Activated T-helper 1 cell treated with Interleukin-2 at 50 U/mL for 16 hours (primary cell): ENCODE measurements at regions not wholly inside any gene's neighbourhood (a gene's known extent, or its start where the extent isn't known, plus 50 kb on each side); places are given as distances from the start of the nearest gene placed in this dataset.
"Not testable (repeated sequence)": the region's sequence is repeated elsewhere in the genome, so short reads cannot be mapped to it uniquely, and the experiment has no call there.

Source experiments
- DNase-seq: peaks from one replicate; pipeline ENCODE4 v3.0.0-alpha.2; 2020; ENCODE audit warnings: low read depth

GRCh38 chr12:131391399-131391798 lies 319.5 kb upstream of the SFSWAP start:
- no peak for DNase-seq

DNA sequence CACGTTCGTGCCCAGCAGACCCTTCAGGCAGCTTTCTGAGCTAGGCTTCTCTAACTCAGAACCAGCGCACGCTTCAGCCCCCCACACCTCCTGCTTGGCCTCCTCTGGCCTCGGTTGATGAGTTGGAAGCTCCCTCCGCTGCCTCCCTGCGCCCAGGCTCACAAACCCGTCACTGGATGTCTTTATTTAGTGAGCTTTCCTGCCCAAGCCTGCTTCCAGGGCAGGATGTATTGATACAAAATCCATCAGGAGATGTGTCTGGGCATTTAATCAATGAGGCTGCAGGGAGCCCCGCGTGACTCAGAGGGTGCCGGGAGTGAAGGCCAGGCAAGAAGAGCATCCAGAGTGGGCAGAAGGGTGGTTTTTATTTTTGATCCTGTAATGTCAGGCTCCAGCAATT lies 316.1 kb upstream of the SFSWAP start:
- not testable (repeated sequence) for DNase-seq

DNA sequence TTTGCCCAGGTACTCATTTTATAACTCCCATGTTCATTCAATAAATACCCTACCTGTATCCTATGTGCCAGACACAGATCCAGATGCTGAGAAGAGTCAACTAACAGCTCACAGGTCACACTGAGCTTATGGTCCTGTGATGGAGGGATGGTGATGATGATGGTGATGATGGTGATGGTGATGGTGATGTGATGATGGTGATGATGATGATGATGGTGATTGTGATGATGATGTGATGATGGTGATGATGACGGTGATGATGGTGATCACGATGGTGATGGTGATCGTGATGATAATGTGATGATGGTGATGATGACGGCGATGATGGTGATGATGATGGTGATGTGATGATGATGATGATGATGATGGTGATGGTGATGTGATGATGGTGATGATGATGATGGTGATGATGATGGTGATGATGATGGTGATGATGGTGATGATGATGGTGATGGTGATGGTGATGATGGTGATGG lies 315.6 kb upstream of the SFSWAP start:
- not testable (repeated sequence) for DNase-seq

GRCh38 chr12:131395971-131396573 lies 314.8 kb upstream of the SFSWAP start:
- DNase-seq = no peak

DNA sequence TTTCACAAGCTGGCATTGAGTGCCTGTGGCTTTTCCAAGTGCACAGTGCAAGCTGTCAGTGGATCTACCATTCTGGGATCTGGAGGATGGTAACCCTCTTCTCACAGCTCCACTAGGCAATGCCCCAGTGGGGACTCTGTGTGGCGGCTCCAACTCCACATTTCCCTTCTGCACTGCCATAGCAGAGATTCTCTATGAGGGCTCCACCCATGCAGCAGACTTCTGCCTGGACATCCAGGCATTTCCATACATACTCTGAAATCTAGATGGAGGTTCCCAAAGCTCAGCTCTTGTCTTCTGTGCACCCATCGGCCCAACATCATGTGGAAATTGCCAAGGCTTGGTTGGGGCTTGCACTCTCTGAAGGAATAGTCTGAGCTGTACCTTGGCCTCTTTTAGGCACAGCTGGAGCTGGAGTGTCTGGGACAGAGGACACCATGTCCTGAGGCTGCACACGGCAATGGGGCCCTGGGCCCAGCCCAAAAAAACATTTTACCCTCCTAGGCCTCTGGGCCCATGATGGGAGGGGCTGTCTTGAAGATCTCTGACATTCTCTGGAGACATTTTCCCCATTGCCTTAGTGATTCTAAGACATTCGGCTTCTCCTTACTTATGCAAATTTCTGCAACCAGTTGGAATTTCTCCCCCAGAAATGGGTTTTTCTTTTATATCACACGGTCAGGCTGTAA lies 313.3 kb upstream of the SFSWAP start:
- DNase-seq = no peak

GRCh38 chr12:131399000-131399399 lies 311.9 kb upstream of the SFSWAP start:
- no peak for DNase-seq

DNA sequence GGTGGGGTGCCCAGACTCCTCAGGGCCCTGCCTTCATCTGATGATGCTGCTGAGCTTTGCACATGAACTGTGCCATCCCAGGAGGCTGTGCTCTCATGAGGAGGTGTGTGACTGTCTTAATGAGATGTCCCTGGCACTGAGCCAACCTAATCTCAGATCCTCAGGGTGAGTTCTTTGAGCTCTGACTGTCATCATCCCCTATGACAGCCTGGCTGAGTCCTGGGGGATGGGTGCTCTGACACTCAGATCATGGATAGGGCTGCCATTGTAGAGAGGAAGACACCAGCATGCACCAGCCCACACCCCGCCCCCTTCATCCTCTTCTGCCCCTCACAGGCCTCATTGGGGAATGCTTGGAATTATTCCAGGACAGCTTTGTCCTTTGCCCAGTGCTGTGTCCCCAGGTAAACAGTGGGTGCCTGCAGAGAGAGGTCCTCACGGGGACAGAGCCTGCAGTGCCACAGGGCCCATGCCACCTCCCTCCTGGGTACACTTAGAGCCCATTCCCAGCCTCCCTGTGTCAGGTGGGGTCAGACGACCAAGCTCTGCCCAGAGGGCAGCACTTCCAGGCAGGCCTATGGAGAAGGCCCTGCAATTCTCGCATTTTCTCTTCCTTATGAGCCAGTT lies 310.1 kb upstream of the SFSWAP start:
- not testable (repeated sequence) for DNase-seq

- not testable (repeated sequence) for DNase-seq
Measured at GRCh38 chr12:131401907-131402633, 308.8 kb upstream of the SFSWAP start.

DNA sequence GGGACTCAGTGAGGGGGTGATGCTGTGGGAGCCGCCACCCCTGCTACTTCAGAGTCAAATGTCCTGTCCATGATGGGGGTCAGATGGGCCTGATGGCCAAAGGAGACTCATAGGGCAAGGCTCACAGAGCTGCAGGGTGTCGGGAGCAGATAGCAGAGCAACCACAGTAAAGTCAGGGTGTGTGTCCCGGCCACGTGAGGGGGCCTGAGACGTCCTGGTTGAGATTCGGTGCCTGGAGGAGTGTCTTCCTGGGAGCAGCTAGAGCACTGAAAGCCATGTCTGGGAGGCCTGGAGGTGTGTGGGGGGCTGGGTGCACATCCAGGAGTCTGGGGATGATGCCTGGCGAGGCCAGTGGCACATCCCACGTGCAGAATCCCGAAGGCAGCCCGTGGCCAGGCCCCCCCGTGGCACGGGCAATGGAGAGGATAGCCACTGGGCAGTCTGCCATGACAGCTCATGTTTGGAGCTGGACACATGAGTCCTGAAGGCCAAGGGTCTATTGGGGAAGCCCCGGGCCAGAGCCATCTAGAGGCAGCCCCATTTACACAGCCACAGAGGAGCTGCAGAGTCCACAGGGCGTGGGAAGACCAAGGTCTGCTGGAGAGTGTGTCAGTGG lies 308.0 kb upstream of the SFSWAP start:
- DNase-seq = no peak

DNA sequence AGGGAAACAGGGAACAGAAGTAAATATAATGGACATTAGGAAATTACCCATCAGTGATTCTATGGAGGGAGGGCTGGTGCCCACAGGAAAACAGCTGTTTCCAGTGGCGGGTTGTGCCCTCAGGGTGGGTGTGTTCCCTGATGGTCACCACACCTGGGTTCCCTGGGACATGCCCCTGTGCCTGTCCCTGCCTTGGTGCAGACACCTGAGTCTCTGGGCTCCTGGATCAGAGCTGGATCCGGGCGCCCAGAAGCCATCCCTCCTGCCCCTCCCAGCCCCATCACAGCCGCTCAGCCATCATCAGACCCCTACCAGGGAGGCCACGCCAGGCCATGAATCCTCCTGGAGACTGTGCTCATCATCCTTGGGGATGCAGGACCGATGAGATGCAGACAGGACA lies 307.2 kb upstream of the SFSWAP start:
- DNase-seq = no peak

GRCh38 chr12:131404705-131405104 lies 306.2 kb upstream of the SFSWAP start:
- DNase-seq = no peak

- DNase-seq = no peak
Measured at GRCh38 chr12:131407221-131408035, 303.5 kb upstream of the SFSWAP start.

- DNase-seq = no peak
Measured at GRCh38 chr12:131408036-131408365, 302.9 kb upstream of the SFSWAP start.

DNA sequence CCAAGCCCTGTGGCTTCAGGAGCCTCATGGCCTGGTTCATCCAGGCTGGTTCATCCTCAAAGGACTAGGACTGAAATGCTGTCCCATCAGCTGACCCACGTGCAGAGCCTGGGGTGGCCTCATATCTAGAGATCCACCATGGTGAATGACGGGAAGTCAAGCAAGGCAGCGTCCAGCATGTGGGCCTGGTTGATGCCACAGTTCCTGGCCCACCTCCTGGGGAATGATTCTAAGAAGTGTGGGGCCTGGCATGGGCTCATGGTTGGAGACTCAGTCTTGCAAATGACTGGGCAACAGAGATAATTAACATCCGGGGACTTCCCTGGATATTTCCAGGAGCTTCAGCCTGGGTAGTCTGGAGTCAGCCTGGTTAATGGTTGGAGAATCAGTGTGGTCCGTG lies 302.4 kb upstream of the SFSWAP start:
- no peak for DNase-seq

- no peak for DNase-seq
Measured at GRCh38 chr12:131409211-131409610, 301.7 kb upstream of the SFSWAP start.

GRCh38 chr12:131411827-131412226 lies 299.1 kb upstream of the SFSWAP start:
- not testable (repeated sequence) for DNase-seq

GRCh38 chr12:131413006-131413405 lies 297.9 kb upstream of the SFSWAP start:
- DNase-seq = no peak

DNA sequence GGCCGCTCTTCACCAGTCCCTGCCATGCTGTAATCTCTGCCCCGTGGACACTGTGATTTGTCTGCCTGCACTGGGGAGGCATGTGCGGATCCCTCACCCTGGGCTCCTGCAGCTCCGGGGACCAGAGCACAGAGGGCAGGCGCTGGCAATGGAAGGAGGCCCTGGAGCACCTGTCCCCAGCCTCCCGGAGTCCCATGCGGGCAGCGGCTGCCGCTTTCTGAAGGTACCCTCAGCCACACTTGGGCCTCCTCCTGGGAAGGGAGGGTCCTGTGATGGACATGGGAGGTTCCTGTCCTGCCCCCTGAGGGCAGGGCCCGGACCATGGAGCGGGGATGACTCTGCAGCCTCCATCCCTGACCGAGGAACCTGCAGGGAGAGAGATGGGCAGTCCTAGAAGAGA lies 297.4 kb upstream of the SFSWAP start:
- DNase-seq = no peak

DNA sequence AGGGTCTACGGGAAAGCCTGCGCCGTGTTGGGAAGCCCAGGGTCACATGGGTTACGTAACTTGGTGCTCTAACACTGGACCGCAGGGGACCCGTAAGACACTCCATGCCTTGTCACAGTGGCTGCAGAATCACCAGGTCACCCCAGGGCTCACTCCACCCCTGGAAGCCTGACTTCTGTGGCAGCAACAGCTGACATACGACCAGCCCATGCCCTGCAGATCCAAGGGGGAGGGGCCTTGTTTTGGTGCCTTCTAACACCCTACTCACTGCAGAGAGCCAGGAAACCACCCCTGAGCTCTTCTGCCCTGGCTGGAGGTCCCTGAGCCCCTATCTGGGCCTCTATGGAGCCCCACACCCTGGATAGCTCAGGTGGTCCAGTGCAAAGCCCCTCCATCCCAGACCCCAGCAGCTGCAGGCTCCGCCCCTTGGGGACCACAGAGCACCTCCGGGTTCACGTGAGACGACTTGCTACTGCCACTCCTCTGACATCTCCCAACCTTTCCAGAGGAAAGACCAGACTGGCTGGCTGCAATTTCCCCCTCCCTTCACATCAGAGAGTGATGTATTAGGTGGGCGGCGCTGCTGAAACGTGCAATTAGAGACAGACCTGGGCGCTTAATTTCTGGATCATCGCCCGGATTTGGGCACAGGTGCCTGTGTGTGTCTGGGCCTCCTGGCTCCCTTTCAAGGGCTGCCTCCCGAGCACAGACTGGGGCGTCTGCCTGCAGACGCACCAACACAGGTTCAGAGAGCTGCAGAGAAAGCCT lies 296.6 kb upstream of the SFSWAP start:
- not testable (repeated sequence) for DNase-seq

DNA sequence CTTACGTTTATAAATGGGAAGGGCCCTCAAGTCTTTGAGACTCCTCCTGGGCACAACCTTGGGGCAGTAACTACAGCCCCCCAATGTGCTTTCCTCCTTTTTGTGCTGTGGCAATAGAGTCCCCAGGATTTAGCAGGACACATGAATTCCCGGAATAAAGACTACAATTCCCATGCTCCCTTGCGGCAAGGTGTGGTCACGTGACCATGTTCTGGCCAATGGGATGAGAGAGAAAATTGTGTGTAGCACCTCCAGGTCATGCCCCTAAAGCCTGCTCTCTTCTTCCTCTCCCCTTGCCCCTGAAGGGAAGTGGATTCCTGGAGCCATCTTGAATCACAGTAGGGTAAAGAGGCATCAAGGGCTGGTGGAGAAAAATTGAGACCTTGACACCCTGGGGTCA lies 295.1 kb upstream of the SFSWAP start:
- no peak for DNase-seq

GRCh38 chr12:131418121-131418520 lies 292.8 kb upstream of the SFSWAP start:
- DNase-seq = no peak
